Right kidney (tissue), 1 donor: ENCODE measurements at regions not wholly inside any gene's neighbourhood (a gene's known extent, or its start where the extent isn't known, plus 50 kb on each side); places are given as distances from the start of the nearest gene placed in this dataset.

ENCODE experiments used
- DNase-seq: peaks from one replicate; pipeline ENCODE4 v3.0.0-alpha.2; 2016

DNA sequence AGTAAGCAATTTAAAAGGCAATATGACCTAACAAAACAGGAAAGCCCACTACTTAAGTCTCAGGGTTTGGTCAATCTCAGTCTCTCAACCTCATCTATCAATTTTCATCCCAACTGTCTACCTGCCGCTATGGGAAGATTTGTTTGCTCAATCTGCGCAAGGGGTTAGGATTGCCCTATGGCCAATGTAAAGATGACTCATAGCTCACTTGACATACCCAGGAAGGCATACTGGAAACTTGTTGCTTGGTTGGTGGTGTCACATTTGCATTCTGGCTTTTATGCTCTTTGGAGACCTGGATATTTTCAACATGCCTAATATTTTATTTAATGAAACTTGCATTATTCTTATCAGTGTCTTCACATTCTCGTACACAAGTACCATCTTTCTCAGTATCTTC is 78.1 kb upstream of the TMEM196 start:
- DNase-seq = no peak

DNA sequence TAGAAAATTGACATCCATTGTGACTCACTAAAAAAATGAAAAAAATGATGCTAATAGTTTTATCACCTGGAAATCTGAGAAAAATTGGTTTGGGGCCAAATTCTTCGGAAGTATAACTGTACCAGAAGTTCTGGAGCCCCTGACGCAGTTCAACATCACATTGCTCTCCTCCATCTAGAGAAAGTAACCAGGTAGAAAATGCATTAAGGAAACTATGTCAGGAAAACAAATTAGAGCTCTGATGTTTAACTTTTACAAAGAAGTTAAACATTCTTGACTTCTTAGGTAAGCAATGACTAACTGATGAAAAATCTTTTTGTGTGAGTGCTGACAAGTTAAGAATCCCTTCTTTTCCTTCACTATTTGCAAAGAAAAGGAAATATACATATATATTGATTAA is 61.1 kb upstream of the TMEM196 start:
- no peak for DNase-seq

DNA sequence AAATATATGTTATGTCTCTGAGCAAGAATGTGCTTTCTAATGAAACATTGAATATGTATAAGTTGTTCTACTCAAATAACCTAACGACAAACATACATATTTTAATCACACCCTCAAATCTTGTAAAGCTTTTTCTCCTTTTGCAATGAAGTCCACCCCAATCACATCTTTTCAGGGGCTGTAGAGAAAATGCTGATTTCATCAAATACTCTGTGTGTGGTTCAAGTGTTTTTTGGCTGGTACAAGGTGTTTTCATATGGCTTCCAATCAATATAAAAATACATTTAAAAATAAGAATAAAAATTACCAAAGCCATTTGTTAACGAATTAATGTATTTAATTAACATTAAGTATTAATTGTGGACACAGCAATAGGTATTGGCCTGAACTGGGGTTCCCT is 57.2 kb upstream of the TMEM196 start:
- no peak for DNase-seq
